HCT116 (cell line): ENCODE measurements at regions not wholly inside any gene's neighbourhood (a gene's known extent, or its start where the extent isn't known, plus 50 kb on each side); places are given as distances from the start of the nearest gene placed in this dataset.

Source experiments
- ATAC-seq: fragments of 200-7000 bp; cut with Tn5 transposase; 2 replicates; pipeline ENCODE4 v1.9.1; 2020; ENCODE audit warnings: mild to moderate bottlenecking, moderate library complexity
- BruUV-seq: library from RNA; stranded (reverse); fragments of 400-500 nt; replicated peaks from 2 replicates; lab custom pipeline; 2021; lab: Mats Ljungman, UMichigan
- CTCF ChIA-PET: fragments of 300-600 bp; sonication (Branson Sonifier 250); formaldehyde crosslinking; loops from one replicate; lab custom pipeline; 2021; ENCODE audit warnings: antibody characterized with exemption; lab: Charles Lee
- POLR2A ChIA-PET: fragments of 300-600, 350-600 bp; sonication (Branson Sonifier 250); formaldehyde crosslinking; loops from one replicate; lab custom pipeline; 2021; ENCODE audit warnings: antibody characterized with exemption; lab: Charles Lee
- RAD21 ChIA-PET, 2 experiments: fragments of 300-600 bp; sonication (Branson Sonifier 250); formaldehyde crosslinking; loops; one replicate each; lab custom pipeline; 2023; ENCODE audit warnings: low total read pairs in 2 of 2; ENCODE audit not compliant: uncharacterized antibody in 2 of 2, unreplicated experiment in 2 of 2, low non-redundant PET in 1 of 2; lab: Charles Lee
- DNase-seq: peaks from one replicate; pipeline ENCODE4 v3.0.0-alpha.2; 2010; ENCODE audit warnings: low read depth, low spot score
- H2AFZ ChIP-seq: fragments of 200-600 bp; shearing (Covaris generic), sonication (generic); 2 replicates; pipeline ENCODE4 v1.6.1; 2017; ENCODE audit warnings: low read depth, mixed run types, mixed read lengths, antibody characterized with exemption, low read length; ENCODE audit not compliant: poor library complexity, severe bottlenecking
- H3K27ac ChIP-seq: 2 replicates; pipeline ENCODE4 v1.5.1; 2012; ENCODE audit warnings: low read depth, low read length
- H3K27me3 ChIP-seq: fragments of 200-600 bp; sonication (generic); 2 replicates; pipeline ENCODE4 v1.6.1; 2016; ENCODE audit warnings: mixed run types, low read length, mixed read lengths; ENCODE audit not compliant: insufficient read depth
- H3K36me3 ChIP-seq, 2 experiments: fragments of 200-500 bp in 1 of 2; fragments of 200-600 bp in 1 of 2; sonication (Bioruptor generic) in 1 of 2; sonication (generic) in 1 of 2; 2 replicates each; pipeline versions ENCODE4 v1.5.1 to v1.6.1; 2014 to 2016; ENCODE audit warnings: low read length in 2 of 2, inconsistent platforms in 1 of 2, mixed read lengths in 1 of 2, mixed run types in 1 of 2; ENCODE audit not compliant: insufficient read depth in 2 of 2, control insufficient read depth in 1 of 2
- H3K4me1 ChIP-seq, 2 experiments: fragments of 200-600 bp in 1 of 2; sonication (generic) in 1 of 2; 2 replicates each; pipeline versions ENCODE4 v1.5.1 to v1.6.1; 2012 to 2017; ENCODE audit warnings: low read length in 2 of 2, inconsistent platforms in 1 of 2, mild to moderate bottlenecking in 1 of 2, mixed read lengths in 1 of 2, mixed run types in 1 of 2, moderate library complexity in 1 of 2; ENCODE audit not compliant: insufficient read depth in 2 of 2, control insufficient read depth in 1 of 2
- H3K4me2 ChIP-seq: fragments of 200-600 bp; sonication (generic); 2 replicates; pipeline ENCODE4 v1.6.1; 2017; ENCODE audit warnings: mixed run types, low read length, mixed read lengths
- H3K4me3 ChIP-seq, 2 experiments: fragments of 200-600 bp in 1 of 2; sonication (generic) in 1 of 2; replicated peaks in 1 of 2; 2 replicates each; pipeline ENCODE4 v1.5.1; 2011 to 2016; ENCODE audit warnings: low read length in 2 of 2, control low read depth in 1 of 2, low read depth in 1 of 2, mild to moderate bottlenecking in 1 of 2, mixed read lengths in 1 of 2, mixed run types in 1 of 2
- H3K79me2 ChIP-seq: fragments of 200-600 bp; sonication (generic); 2 replicates; pipeline ENCODE4 v1.6.1; 2017; ENCODE audit warnings: mild to moderate bottlenecking, mixed run types, low read length, moderate library complexity, mixed read lengths; ENCODE audit not compliant: insufficient read depth
- H3K9ac ChIP-seq: fragments of 200-600 bp; sonication (generic); 2 replicates; pipeline ENCODE4 v1.6.1; 2016; ENCODE audit warnings: low read length, mixed read lengths
- H3K9me2 ChIP-seq: fragments of 200-600 bp; sonication (generic), shearing (Covaris generic); 2 replicates; pipeline ENCODE4 v1.6.1; 2017; ENCODE audit warnings: mixed run types, mild to moderate bottlenecking, moderate library complexity; ENCODE audit not compliant: insufficient read depth
- H3K9me3 ChIP-seq, 2 experiments: fragments of 200-500 bp in 1 of 2; fragments of 200-600 bp in 1 of 2; sonication (Bioruptor generic) in 1 of 2; sonication (generic) in 1 of 2; 2 replicates each; pipeline ENCODE4 v1.6.1; 2014 to 2017; ENCODE audit warnings: low read length in 2 of 2, mixed read lengths in 2 of 2, inconsistent platforms in 1 of 2, low read depth in 1 of 2, mild to moderate bottlenecking in 1 of 2, mixed run types in 1 of 2, moderate library complexity in 1 of 2; ENCODE audit not compliant: control insufficient read depth in 1 of 2, insufficient read depth in 1 of 2
- H4K20me1 ChIP-seq: fragments of 200-600 bp; sonication (generic), shearing (Covaris generic); 2 replicates; pipeline ENCODE4 v1.6.1; 2017; ENCODE audit warnings: mixed run types, mild to moderate bottlenecking, moderate library complexity; ENCODE audit not compliant: insufficient read depth
- CBX3 ChIP-seq: IDR thresholded peaks from 2 replicates; pipeline ENCODE4 v1.6.1; 2012; ENCODE audit warnings: low read depth
- CEBPB ChIP-seq: IDR thresholded peaks from 2 replicates; pipeline ENCODE4 v1.6.1; 2012; ENCODE audit warnings: low read depth
- FOSL1 ChIP-seq: IDR thresholded peaks from 2 replicates; pipeline ENCODE4 v1.6.1; 2012; ENCODE audit warnings: low read depth
- JUND ChIP-seq: IDR thresholded peaks from 2 replicates; pipeline ENCODE4 v1.6.1; 2012
- MAX ChIP-seq: IDR thresholded peaks from 2 replicates; pipeline ENCODE4 v1.6.1; 2012
- POLR2A ChIP-seq: IDR thresholded peaks from 2 replicates; pipeline ENCODE4 v1.7.0; 2011; ENCODE audit warnings: borderline replicate concordance; ENCODE audit not compliant: insufficient read depth, insufficient read length; ENCODE audit errors: extremely low read depth
- POLR2AphosphoS5 ChIP-seq: IDR thresholded peaks from 2 replicates; pipeline ENCODE4 v1.6.1; 2011; ENCODE audit warnings: mild to moderate bottlenecking, low read depth, low read length, moderate library complexity
- RAD21 ChIP-seq: IDR thresholded peaks from 2 replicates; pipeline ENCODE4 v1.6.1; 2012; ENCODE audit warnings: low read depth, mild to moderate bottlenecking
- SIN3A ChIP-seq: IDR thresholded peaks from 2 replicates; pipeline ENCODE4 v1.6.1; 2012; ENCODE audit warnings: low read depth
- TCF7L2 ChIP-seq: IDR thresholded peaks from 2 replicates; pipeline ENCODE4 v1.7.0; 2011; ENCODE audit warnings: borderline replicate concordance, inconsistent platforms; ENCODE audit not compliant: insufficient read depth, insufficient read length; ENCODE audit errors: extremely low read depth
- ZFX ChIP-seq: fragments of 450-650 bp; IDR thresholded peaks from 2 replicates; pipeline ENCODE4 v1.6.1; 2017
- intact Hi-C: fragments of 100-400 bp; cut with micrococcal nuclease; formaldehyde crosslinking; loops from 2 replicates; pipeline ENCODE4 v1.10.0; 2022
- TF ChIP-seq, protein P1 (sequence below): IDR thresholded peaks from 2 replicates; pipeline ENCODE4 v1.6.1; 2012

DNA sequence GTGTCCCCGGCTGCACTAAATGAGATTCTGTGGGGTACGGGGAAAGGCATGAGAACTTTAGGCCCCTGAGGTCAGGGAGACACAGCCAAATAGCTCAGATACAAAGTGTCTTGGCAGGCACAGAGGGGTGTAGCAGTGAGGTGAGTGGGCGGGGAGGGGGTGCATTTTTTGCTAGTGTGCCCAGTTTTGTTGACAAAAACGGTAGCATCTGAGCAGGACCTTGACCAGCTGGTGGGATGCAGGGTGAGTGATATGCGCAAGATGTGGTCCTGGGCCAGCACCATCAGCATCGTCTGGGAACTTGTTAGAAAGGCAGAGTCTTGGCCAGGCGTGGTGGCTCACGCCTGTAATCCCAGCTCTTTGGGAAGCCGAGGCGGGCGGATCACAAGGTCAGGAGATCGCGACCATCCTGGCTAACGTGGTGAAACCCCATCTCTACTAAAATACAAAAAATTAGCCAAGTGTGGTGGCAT is 127.3 kb upstream of the LGALSL start:
- no peak overlapping the region for H3K4me2 ChIP-seq
- peaks cover 4% of the 10 kb centered on the region; the same call in 1 of the 2 replicates for H3K27me3 ChIP-seq
- H3K4me1 ChIP-seq: peaks cover 0 to 7% of the 10 kb centered on the region in 2 experiments; a peak in 2 of 4 replicates
- no peak overlapping the region for H3K27ac ChIP-seq
- no peaks in the 10 kb centered on the region for H3K36me3 ChIP-seq
- POLR2A ChIA-PET: no interaction called here
- H3K4me3 ChIP-seq: no peak overlapping the region
- H2AFZ ChIP-seq: no peak overlapping the region
- intact Hi-C loops: no loop called here
- ATAC-seq (no peak), DNase-seq (no peak)
- H3K9me3 ChIP-seq: no peaks in the 10 kb centered on the region
- CTCF ChIA-PET: interaction anchor here (1.1 to 6.1 kb wide), 3 partner anchors 15 to 277 kb away, joined by 3 to 88 read pairs (median 10); no protein-coding TSS in a partner anchor
- RAD21 ChIA-PET: no interaction called here
- no peaks in the 10 kb centered on the region for H3K9me2 ChIP-seq
- no peaks in the 10 kb centered on the region for H3K79me2 ChIP-seq
- no peaks in the 10 kb centered on the region for H4K20me1 ChIP-seq
- no TSS peak for BruUV-seq
- H3K9ac ChIP-seq: no peak overlapping the region
- TF ChIP-seq POLR2AphosphoS5 (no peak), ZFX (no peak), CEBPB (no peak), TCF7L2 (no peak), MAX (no peak), RAD21 (no peak), POLR2A (no peak), FOSL1 (no peak), SIN3A (no peak), CBX3 (no peak)
- TF ChIP-seq, protein P1, sequence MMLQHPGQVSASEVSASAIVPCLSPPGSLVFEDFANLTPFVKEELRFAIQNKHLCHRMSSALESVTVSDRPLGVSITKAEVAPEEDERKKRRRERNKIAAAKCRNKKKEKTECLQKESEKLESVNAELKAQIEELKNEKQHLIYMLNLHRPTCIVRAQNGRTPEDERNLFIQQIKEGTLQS: no peak

GRCh38 chr2:64327129-64327509 is 126.8 kb upstream of the LGALSL start:
- H4K20me1 ChIP-seq: no peaks in the 10 kb centered on the region
- ChIA-PET CTCF (interaction anchor here (0.9 to 6.1 kb wide), 5 partner anchors 15 to 562 kb away, joined by 3 to 88 read pairs (median 6); no protein-coding TSS in a partner anchor), POLR2A (interaction anchor here (1.4 kb wide), 1 partner anchor 278 kb away, joined by 6 read pairs; no protein-coding TSS in a partner anchor), RAD21 (interaction anchor here (1.5 to 2.2 kb wide), 2 partner anchors 278 kb away, joined by 13 to 19 read pairs; no protein-coding TSS in a partner anchor)
- H3K4me2 ChIP-seq: no peak overlapping the region
- ATAC-seq: no peak
- H3K4me3 ChIP-seq: no peak overlapping the region
- no peaks in the 10 kb centered on the region for H3K36me3 ChIP-seq
- no peak overlapping the region for H3K27ac ChIP-seq
- H3K9me3 ChIP-seq: no peaks in the 10 kb centered on the region
- H3K9me2 ChIP-seq: no peaks in the 10 kb centered on the region
- BruUV-seq: no TSS peak
- TF ChIP-seq RAD21 (no peak), JUND (no peak)
- H3K4me1 ChIP-seq: peaks cover 0 to 7% of the 10 kb centered on the region in 2 experiments; a peak in 2 of 4 replicates
- H2AFZ ChIP-seq: no peak overlapping the region
- no peak for DNase-seq
- no peaks in the 10 kb centered on the region for H3K79me2 ChIP-seq
- no peak overlapping the region for H3K9ac ChIP-seq
- H3K27me3 ChIP-seq: peaks cover 4% of the 10 kb centered on the region; the same call in 1 of the 2 replicates
- intact Hi-C loops: no loop called here
